CD4-positive, alpha-beta T cell (primary cell): ENCODE measurements at regions not wholly inside any gene's neighbourhood (a gene's known extent, or its start where the extent isn't known, plus 50 kb on each side); places are given as distances from the start of the nearest gene placed in this dataset.

ENCODE experiments used
- ATAC-seq: fragments of 200-7000 bp; cut with Tn5 transposase; one replicate; pipeline ENCODE4 v1.10.0; 2022; ENCODE audit warnings: mild to moderate bottlenecking; ENCODE audit not compliant: poor library complexity
- CTCF ChIA-PET: fragments of 350-600 bp; sonication (Branson Sonifier 250); formaldehyde crosslinking; loops from one replicate; lab custom pipeline; 2021; ENCODE audit warnings: antibody characterized with exemption, inconsistent platforms; lab: Charles Lee
- POLR2A ChIA-PET: fragments of 350-600 bp; sonication (Branson Sonifier 250); formaldehyde crosslinking; loops from one replicate; lab custom pipeline; 2021; ENCODE audit warnings: antibody characterized with exemption, inconsistent platforms; lab: Charles Lee
- DNase-seq, 14 experiments: peaks; one replicate each; pipeline ENCODE4 v3.0.0-alpha.2; 2013 to 2020; ENCODE audit warnings: mixed read lengths in 2 of 14
- H3K27ac ChIP-seq, 2 donors: one replicate each; pipeline versions ENCODE4 v1.5.1 to v1.7.0; 2013; ENCODE audit warnings: low read length in 2 of 2, low read depth in 1 of 2, mild to moderate bottlenecking in 1 of 2
- H3K27me3 ChIP-seq, 2 experiments: 1 replicate in 1 of 2; 2 replicates in 1 of 2; pipeline versions ENCODE4 v1.6.1 to v1.7.0; 2013; ENCODE audit warnings: low read length in 2 of 2, control low read depth in 1 of 2, mild to moderate bottlenecking in 1 of 2, moderate library complexity in 1 of 2; ENCODE audit not compliant: insufficient read depth in 2 of 2, control insufficient read depth in 1 of 2
- H3K36me3 ChIP-seq: one replicate; pipeline ENCODE4 v1.6.1; 2013; ENCODE audit warnings: low read length, control low read depth; ENCODE audit not compliant: insufficient read depth
- H3K4me1 ChIP-seq: one replicate; pipeline ENCODE4 v1.6.1; 2013; ENCODE audit warnings: low read length, control low read depth; ENCODE audit not compliant: insufficient read depth
- H3K4me3 ChIP-seq: one replicate; pipeline ENCODE4 v1.5.1; 2013; ENCODE audit warnings: mild to moderate bottlenecking, low read length, moderate library complexity
- H3K9me3 ChIP-seq, 2 experiments: 1 replicate in 1 of 2; 2 replicates in 1 of 2; pipeline versions ENCODE4 v1.6.1 to v1.7.0; 2013; ENCODE audit warnings: low read length in 2 of 2, mild to moderate bottlenecking in 2 of 2, control low read depth in 1 of 2, moderate library complexity in 1 of 2; ENCODE audit not compliant: control insufficient read depth in 1 of 2, insufficient read depth in 1 of 2
- H3K27ac Mint-ChIP-seq: one replicate; pipeline ENCODE4 v1.8.0; 2020; ENCODE audit warnings: mixed read lengths
- H3K27me3 Mint-ChIP-seq: one replicate; pipeline ENCODE4 v1.8.0; 2021; ENCODE audit warnings: mixed read lengths
- H3K36me3 Mint-ChIP-seq: one replicate; pipeline ENCODE4 v1.8.0; 2021; ENCODE audit warnings: low read depth, mixed read lengths
- H3K4me1 Mint-ChIP-seq: one replicate; pipeline ENCODE4 v1.8.0; 2021; ENCODE audit warnings: low read depth, mixed read lengths
- H3K4me3 Mint-ChIP-seq: one replicate; pipeline ENCODE4 v1.8.0; 2020; ENCODE audit warnings: mild to moderate bottlenecking, mixed read lengths
- H3K9me3 Mint-ChIP-seq: one replicate; pipeline ENCODE4 v1.8.0; 2020; ENCODE audit warnings: mixed read lengths
- intact Hi-C, 2 experiments: fragments of 100-400 bp; cut with DNase I in 1 of 2; cut with micrococcal nuclease in 1 of 2; formaldehyde crosslinking; loops; one replicate each; pipeline versions ENCODE4 v1.15.1 to v1.9.0; 2023 to 2025; cut with DNase I, micrococcal nuclease
- TF ChIP-seq, protein P1 (sequence below): fragments of 200-600 bp; IDR thresholded peaks from one replicate; pipeline ENCODE4 v1.8.0; 2022; ENCODE audit warnings: antibody characterized with exemption, mild to moderate bottlenecking

DNA sequence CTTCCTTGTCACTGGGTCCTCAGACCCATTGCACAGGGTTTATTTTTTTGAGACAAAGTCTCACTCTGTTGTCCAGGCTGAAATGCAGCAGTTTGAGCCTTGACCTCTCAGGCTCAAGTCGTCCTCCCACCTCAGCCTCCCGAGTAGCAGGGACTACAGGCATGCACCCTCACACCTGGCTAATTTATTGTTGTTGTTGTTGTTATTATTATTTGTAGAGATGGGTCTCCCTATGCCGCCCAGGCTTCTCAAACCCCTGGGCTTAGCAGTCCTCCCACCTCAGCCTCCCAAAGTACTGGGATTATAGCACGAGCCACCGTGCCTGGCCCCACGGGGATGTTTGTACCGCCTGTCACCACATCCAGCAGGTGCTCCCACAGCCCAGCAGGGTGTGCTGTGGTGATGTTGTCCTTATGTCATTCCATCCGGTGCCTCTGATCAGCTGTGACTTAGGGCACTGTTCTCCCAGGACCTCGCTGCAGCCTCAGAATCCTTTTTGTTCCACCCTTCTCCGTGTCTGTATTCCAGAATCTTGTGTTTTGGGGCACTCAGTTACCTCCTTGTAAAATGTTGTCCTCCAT is 182.3 kb downstream of the INO80D start:
- peaks cover 0 to 6% of the 10 kb centered on the region in 2 experiments for H3K9me3 ChIP-seq
- H3K4me3 ChIP-seq, result no peak overlapping the region
- Mint-ChIP-seq H3K4me3 (no peak overlapping the region), H3K27ac (no peak overlapping the region), H3K36me3 (no peaks in the 10 kb centered on the region), H3K4me1 (no peaks in the 10 kb centered on the region), H3K27me3 (peaks cover 6% of the 10 kb centered on the region), H3K9me3 (no peaks in the 10 kb centered on the region)
- ATAC-seq (no peak), DNase-seq (peak in 1 of 14 experiments; percentile 13)
- H3K36me3 ChIP-seq, result no peaks in the 10 kb centered on the region
- CTCF ChIA-PET, result no interaction called here
- no peaks in the 10 kb centered on the region for H3K4me1 ChIP-seq
- no peaks in the 10 kb centered on the region for H3K27me3 ChIP-seq
- TF ChIP-seq, protein P1, sequence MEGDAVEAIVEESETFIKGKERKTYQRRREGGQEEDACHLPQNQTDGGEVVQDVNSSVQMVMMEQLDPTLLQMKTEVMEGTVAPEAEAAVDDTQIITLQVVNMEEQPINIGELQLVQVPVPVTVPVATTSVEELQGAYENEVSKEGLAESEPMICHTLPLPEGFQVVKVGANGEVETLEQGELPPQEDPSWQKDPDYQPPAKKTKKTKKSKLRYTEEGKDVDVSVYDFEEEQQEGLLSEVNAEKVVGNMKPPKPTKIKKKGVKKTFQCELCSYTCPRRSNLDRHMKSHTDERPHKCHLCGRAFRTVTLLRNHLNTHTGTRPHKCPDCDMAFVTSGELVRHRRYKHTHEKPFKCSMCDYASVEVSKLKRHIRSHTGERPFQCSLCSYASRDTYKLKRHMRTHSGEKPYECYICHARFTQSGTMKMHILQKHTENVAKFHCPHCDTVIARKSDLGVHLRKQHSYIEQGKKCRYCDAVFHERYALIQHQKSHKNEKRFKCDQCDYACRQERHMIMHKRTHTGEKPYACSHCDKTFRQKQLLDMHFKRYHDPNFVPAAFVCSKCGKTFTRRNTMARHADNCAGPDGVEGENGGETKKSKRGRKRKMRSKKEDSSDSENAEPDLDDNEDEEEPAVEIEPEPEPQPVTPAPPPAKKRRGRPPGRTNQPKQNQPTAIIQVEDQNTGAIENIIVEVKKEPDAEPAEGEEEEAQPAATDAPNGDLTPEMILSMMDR, result no peak
- POLR2A ChIA-PET, result no interaction called here
- intact Hi-C loops, result no loop called here
- H3K27ac ChIP-seq, result no peak overlapping the region

DNA sequence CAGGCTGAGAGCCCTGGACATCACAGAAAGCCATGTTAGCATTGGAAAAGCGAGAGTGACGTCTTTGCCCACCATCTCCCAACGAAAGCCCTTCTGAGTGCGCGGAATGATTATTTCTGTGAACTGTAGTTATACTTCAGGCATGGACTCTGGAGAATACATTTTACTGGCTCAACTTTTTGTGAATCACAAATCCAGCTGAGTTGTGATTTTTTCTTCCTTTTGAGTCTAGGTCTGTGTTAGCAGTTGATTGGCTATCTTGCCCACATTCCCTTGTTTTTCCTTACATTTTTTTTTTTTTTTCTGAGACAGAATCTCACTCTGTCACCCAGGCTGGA is 183.1 kb downstream of the INO80D start:
- TF ChIP-seq, protein P1, result no peak
- intact Hi-C loops, result no loop called here
- no peaks in the 10 kb centered on the region for H3K4me1 ChIP-seq
- Mint-ChIP-seq H3K27ac (no peak overlapping the region), H3K27me3 (peaks cover 6% of the 10 kb centered on the region), H3K9me3 (peaks cover 2% of the 10 kb centered on the region), H3K4me3 (no peak overlapping the region), H3K4me1 (no peaks in the 10 kb centered on the region), H3K36me3 (no peaks in the 10 kb centered on the region)
- no peaks in the 10 kb centered on the region for H3K36me3 ChIP-seq
- POLR2A ChIA-PET, result no interaction called here
- no peak overlapping the region for H3K27ac ChIP-seq
- H3K27me3 ChIP-seq, result no peaks in the 10 kb centered on the region
- DNase-seq (no peak), ATAC-seq (no peak)
- no peak overlapping the region for H3K4me3 ChIP-seq
- peaks cover 0 to 6% of the 10 kb centered on the region in 2 experiments for H3K9me3 ChIP-seq
- CTCF ChIA-PET, result no interaction called here

DNA sequence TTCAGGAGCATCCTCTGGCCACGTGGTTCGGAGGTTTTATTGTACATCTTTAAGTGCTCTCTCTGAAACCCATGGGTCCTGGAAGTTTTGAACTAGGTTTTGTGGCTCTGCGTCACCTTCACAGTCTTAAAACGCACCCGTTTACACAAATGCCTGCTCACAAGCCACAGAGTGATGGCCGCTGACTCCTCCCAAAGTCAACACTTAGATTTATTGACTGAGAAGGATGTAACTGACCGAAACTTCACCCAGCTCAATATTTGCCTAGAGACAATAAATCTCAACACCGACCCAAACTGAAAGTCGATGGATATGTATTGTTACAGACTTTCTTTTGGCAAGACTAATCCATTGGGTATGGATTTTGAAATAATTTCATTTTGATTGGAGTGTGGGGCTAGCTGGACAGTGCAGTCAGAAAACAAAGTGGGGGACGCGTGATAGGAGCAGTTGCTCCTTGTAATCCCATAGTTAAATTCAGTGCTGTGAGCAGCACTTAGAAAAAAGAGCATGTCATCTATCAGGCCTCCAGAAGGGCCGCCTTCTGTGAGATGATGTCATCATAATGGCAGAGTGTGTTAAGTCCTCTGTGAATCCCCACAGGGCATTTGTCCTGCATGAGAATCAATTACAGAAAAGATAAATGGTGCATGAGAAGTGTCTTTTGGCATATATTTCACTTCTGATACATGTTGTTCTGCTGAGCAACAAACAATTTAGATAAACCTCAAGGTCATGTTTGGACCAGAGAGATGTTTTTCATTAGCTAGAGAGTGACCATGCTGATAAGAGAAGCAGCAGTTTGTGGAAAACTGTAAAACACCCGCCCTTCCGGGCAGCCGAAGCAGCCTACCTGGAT is 183.7 kb downstream of the INO80D start:
- Mint-ChIP-seq H3K36me3 (no peaks in the 10 kb centered on the region), H3K4me3 (no peak overlapping the region), H3K27me3 (peaks cover 6% of the 10 kb centered on the region), H3K4me1 (no peaks in the 10 kb centered on the region), H3K27ac (no peak overlapping the region), H3K9me3 (peaks cover 2% of the 10 kb centered on the region)
- Histone ChIP-seq H3K4me3 (no peak overlapping the region), H3K27ac (no peak overlapping the region), H3K4me1 (no peaks in the 10 kb centered on the region), H3K27me3 (no peaks in the 10 kb centered on the region), H3K36me3 (no peaks in the 10 kb centered on the region), H3K9me3 (peaks cover 0 to 6% of the 10 kb centered on the region in 2 experiments)
- DNase-seq (no peak), ATAC-seq (no peak)
- ChIA-PET POLR2A (no interaction called here), CTCF (no interaction called here)
- intact Hi-C loops, result no loop called here
- TF ChIP-seq, protein P1, result no peak
